Tibial nerve (tissue), 4 donors: ENCODE measurements at regions not wholly inside any gene's neighbourhood (a gene's known extent, or its start where the extent isn't known, plus 50 kb on each side); places are given as distances from the start of the nearest gene placed in this dataset.

Experiments used
- DNase-seq, 2 donors: peaks; one replicate each; pipeline ENCODE4 v3.0.0-alpha.2; 2019; ENCODE audit warnings: low spot score in 2 of 2
- H3K27ac ChIP-seq, 4 donors: fragments of 200-600 bp; sonication (generic) in 3 of 4; one replicate each; pipeline ENCODE4 v1.5.1; 2017 to 2019; ENCODE audit warnings: mild to moderate bottlenecking in 1 of 4
- H3K27me3 ChIP-seq, 2 donors: fragments of 200-600 bp; sonication (generic) in 1 of 2; one replicate each; pipeline versions ENCODE4 v1.5.1 to v1.6.0; 2017 to 2019
- H3K36me3 ChIP-seq, 3 donors: fragments of 200-600 bp; sonication (generic); one replicate each; pipeline ENCODE4 v1.5.1; 2018 to 2019
- H3K4me1 ChIP-seq, 4 donors: fragments of 200-600 bp; sonication (generic) in 3 of 4; one replicate each; pipeline ENCODE4 v1.5.1; 2017 to 2019
- H3K4me3 ChIP-seq, 4 donors: fragments of 200-600 bp; sonication (generic) in 3 of 4; one replicate each; pipeline ENCODE4 v1.5.1; 2017 to 2019; ENCODE audit warnings: mild to moderate bottlenecking in 1 of 4, moderate library complexity in 1 of 4
- H3K9me3 ChIP-seq, 4 donors: fragments of 200-600 bp; sonication (generic) in 3 of 4; one replicate each; pipeline ENCODE4 v1.5.1; 2017 to 2019
- EP300 ChIP-seq, 2 donors: sonication (generic); formaldehyde crosslinking; IDR thresholded peaks; one replicate each; pipeline ENCODE4 v1.6.1; 2017; ENCODE audit warnings: antibody characterized with exemption in 2 of 2, mild to moderate bottlenecking in 1 of 2
- POLR2A ChIP-seq, 2 donors: fragments of 450-650 bp; IDR thresholded peaks; one replicate each; pipeline ENCODE4 v1.6.1; 2017; ENCODE audit warnings: antibody characterized with exemption in 2 of 2, mild to moderate bottlenecking in 2 of 2, moderate library complexity in 2 of 2
- WGBS, 2 donors: methylation state at CpG; one replicate each; pipeline ENCODE4 v1.1.5; 2018; 5-methylcytosine and 5-hydroxymethylcytosine counted together
- TF ChIP-seq, protein P1 (sequence below), 5 experiments: fragments of 200-600 bp in 3 of 5; fragments of 450-650 bp in 2 of 5; sonication (generic) in 3 of 5; IDR thresholded peaks; one replicate each; pipeline ENCODE4 v1.5.1; 2016 to 2019; ENCODE audit warnings: antibody characterized with exemption in 5 of 5, mild to moderate bottlenecking in 3 of 5, moderate library complexity in 2 of 5

DNA sequence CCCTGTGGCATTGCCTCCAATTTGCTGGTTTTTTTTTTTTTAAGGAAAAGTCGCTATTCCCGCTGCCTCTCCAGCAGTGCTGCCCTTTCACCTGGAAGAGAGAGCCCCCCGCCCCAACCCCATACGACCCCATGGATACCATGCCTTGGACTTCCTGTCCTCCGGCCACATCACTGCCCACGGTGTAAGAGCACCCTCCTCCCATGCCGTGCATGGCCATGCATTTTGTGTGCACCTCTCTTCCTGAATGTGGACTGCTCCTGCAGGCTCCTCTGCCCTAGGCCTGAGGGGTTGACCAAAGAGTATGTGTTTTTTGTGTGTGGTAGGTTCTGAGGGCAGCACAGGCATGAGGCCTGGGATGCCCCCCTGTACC, 65.6 kb upstream of the SPON1 start:
- no peaks in the 10 kb centered on the region for H3K9me3 ChIP-seq
- no peaks in the 10 kb centered on the region for H3K27me3 ChIP-seq
- no peak overlapping the region for H3K4me3 ChIP-seq
- no peaks in the 10 kb centered on the region for H3K4me1 ChIP-seq
- no peaks in the 10 kb centered on the region for H3K36me3 ChIP-seq
- TF ChIP-seq POLR2A (IDR thresholded peaks at IDR 0.05) (no peak), EP300 (IDR thresholded peaks at IDR 0.05) (no peak)
- TF ChIP-seq, protein P1, sequence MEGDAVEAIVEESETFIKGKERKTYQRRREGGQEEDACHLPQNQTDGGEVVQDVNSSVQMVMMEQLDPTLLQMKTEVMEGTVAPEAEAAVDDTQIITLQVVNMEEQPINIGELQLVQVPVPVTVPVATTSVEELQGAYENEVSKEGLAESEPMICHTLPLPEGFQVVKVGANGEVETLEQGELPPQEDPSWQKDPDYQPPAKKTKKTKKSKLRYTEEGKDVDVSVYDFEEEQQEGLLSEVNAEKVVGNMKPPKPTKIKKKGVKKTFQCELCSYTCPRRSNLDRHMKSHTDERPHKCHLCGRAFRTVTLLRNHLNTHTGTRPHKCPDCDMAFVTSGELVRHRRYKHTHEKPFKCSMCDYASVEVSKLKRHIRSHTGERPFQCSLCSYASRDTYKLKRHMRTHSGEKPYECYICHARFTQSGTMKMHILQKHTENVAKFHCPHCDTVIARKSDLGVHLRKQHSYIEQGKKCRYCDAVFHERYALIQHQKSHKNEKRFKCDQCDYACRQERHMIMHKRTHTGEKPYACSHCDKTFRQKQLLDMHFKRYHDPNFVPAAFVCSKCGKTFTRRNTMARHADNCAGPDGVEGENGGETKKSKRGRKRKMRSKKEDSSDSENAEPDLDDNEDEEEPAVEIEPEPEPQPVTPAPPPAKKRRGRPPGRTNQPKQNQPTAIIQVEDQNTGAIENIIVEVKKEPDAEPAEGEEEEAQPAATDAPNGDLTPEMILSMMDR (IDR thresholded peaks at IDR 0.05): no peak
- 79 to 91% methylated on average over 7 of the region's 7 CpGs for WGBS, 2 donors
- no peak overlapping the region for H3K27ac ChIP-seq
- DNase-seq: no peak

DNA sequence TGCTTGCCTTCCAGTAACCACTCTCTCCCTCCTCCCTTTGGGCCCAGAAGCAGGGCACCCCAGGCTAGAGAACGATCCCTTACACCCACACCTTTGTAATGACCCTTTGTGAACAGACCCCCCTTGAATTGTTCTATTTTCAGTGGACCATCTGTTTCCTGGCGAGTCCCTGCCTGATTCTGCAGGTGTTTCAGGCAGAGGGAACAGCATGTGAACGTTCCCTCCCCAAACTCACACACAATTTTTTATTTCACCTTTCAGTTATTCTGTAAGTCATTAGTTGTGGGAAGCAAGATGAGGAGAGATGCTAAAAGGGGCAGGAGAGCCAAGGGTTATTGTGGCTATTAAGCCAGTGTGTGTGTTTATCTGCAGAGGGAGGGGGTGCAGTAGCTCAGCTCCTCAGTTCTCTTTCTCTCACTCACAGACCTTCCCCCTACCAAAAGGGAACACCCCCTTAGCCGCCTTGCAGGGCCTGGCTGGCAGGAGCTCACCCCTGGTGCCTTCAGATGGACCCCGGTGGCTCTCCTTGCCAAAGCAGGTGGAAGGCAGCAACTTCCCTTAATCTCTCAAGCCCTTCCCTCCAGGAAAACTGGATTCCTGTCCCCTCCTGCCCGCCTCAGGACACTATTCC, 64.8 kb upstream of the SPON1 start:
- no peak overlapping the region for H3K4me3 ChIP-seq
- 52 to 60% methylated on average over 6 of the region's 6 CpGs for WGBS, 2 donors

DNA sequence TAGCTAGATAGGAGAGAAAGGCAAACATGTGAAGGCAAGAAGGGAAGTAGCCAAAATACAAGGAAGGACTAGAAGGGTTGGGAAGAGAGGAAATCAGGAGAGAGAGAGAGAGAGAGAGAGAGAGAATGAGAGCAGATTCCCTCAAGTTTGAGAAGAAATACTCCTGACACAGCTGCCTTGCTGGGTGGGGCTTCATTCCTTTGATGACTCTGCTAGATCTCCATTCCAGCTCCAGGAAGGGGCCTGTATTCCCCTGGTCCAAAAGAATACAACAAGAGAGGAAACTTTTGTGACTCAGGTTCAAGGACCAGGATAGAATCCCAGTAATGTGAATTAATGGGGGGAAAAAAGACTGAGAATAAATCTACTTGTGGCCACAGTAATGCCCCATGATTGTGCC, 62.9 kb upstream of the SPON1 start:
- H3K27ac ChIP-seq: no peak overlapping the region
- H3K27me3 ChIP-seq: no peaks in the 10 kb centered on the region
- TF ChIP-seq EP300 (IDR thresholded peaks at IDR 0.05) (no peak), POLR2A (IDR thresholded peaks at IDR 0.05) (no peak)
- TF ChIP-seq, protein P1 (IDR thresholded peaks at IDR 0.05): no peak
- no peaks in the 10 kb centered on the region for H3K4me1 ChIP-seq
- DNase-seq: no peak
- no peak overlapping the region for H3K4me3 ChIP-seq
- H3K36me3 ChIP-seq: no peaks in the 10 kb centered on the region
- no peaks in the 10 kb centered on the region for H3K9me3 ChIP-seq

More for the DNA sequence above, 64.8 kb upstream of the SPON1 start:
- Histone ChIP-seq H3K4me1 (no peaks in the 10 kb centered on the region), H3K36me3 (no peaks in the 10 kb centered on the region), H3K27me3 (no peaks in the 10 kb centered on the region), H3K27ac (no peak overlapping the region), H3K9me3 (no peaks in the 10 kb centered on the region)
- TF ChIP-seq POLR2A (IDR thresholded peaks at IDR 0.05) (no peak), EP300 (IDR thresholded peaks at IDR 0.05) (no peak)
- TF ChIP-seq, protein P1 (IDR thresholded peaks at IDR 0.05): no peak
- DNase-seq: no peak

DNA sequence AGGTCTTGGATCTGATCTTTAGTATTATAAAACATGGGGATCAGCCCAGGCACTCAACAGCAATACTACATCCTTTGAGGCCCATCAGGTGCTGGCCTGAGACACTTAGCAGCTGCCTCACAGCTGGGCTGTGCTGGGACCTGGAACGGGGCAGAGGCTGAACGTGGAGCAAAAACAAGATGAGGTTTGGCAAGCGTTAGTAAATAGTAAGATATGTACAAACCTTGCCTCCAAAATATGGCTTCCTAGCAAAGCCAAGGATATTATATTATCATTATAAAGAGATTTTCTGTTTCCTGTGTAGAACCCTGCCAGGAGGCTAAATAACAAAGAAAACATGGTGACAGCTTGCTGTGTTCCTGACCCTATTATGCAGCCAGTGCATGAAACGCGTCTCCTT, 60.0 kb upstream of the SPON1 start:
- TF ChIP-seq POLR2A (IDR thresholded peaks at IDR 0.05): no peak
- TF ChIP-seq, protein P1 (IDR thresholded peaks at IDR 0.05): no peak
- no peak for TF ChIP-seq EP300 (IDR thresholded peaks at IDR 0.05)
- DNase-seq: no peak
- no peak overlapping the region for H3K27ac ChIP-seq
- no peak overlapping the region for H3K4me3 ChIP-seq
- no peaks in the 10 kb centered on the region for H3K27me3 ChIP-seq
- WGBS, 2 donors: 40 to 51% methylated on average over 5 of the region's 5 CpGs
- no peaks in the 10 kb centered on the region for H3K4me1 ChIP-seq
- no peaks in the 10 kb centered on the region for H3K36me3 ChIP-seq
- peaks cover 0 to 19% (median 5%) of the 10 kb centered on the region in 4 donors for H3K9me3 ChIP-seq

DNA sequence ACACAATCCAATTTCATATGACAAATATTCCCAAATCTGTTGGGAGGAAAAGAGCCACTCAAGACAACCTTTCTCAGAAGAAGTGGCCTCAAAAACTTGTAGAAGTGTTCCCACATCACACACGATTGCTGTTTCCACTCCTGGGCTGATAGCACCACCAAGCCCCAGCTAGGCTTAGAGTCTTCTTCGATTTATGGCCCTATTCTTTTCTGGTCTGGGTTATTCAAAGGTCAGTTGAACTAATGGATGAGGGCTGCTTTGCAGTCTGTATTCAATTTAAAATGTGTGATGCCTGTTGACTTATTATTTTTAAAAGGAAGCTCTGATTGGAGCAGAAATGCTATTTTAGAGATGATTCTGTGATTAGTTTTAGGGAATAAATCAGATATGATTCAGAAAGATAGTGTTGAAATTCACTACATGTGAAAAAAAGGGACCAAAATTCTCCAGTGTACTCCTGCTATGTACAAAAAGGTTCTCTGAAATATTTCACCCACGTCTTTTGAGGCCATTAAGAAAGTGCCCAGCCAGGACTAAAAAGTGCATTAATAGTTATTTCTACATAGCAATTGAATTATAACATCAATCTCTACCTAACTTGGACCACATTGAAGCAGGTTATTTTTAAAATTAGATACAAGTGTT, 57.3 kb upstream of the SPON1 start:
- H3K27me3 ChIP-seq: no peaks in the 10 kb centered on the region
- H3K36me3 ChIP-seq: no peaks in the 10 kb centered on the region
- TF ChIP-seq, protein P1 (IDR thresholded peaks at IDR 0.05): no peak
- TF ChIP-seq POLR2A (IDR thresholded peaks at IDR 0.05) (no peak), EP300 (IDR thresholded peaks at IDR 0.05) (no peak)
- H3K4me1 ChIP-seq: no peaks in the 10 kb centered on the region
- peaks cover 0 to 28% (median 8%) of the 10 kb centered on the region in 4 donors for H3K9me3 ChIP-seq
- 32 to 35% methylated on average over 3 of the region's 3 CpGs for WGBS, 2 donors
- no peak overlapping the region for H3K27ac ChIP-seq
- H3K4me3 ChIP-seq: no peak overlapping the region
- no peak for DNase-seq
